ENCODE measurements at regions not wholly inside any gene's neighbourhood (a gene's known extent, or its start where the extent isn't known, plus 50 kb on each side); places are given as distances from the start of the nearest gene placed in this dataset.

DNA sequence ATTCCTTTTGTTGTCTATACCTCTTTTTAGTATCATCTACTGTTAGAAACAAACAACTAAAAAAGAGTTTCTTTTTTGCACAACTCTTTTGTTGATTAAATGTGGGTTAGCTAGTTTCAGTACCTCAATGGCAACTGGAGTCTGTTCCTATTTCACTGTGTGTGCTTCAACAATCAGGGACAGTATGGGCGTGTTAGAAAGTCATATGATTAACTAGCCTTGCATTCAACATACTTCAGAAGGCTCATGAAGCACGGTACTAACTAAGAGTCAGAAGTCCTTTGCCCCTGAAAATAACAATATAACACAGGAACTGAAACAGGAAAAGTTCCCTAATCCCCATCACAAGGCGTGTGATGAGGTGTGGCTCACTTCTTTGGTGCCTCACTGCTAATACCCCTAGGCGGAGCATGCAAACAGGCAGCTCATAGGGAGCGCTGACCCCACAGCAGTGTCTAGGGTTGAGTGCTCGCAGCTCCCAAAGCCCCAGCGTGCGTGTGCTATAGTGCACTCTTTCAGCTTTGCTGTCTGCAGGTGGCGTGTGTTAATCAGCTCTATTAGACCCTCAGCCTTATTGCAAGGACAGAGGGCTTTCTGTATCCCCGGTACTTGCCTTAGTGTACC, 203.1 kb upstream of the NDST3 start:
- no peak for DNase-seq (ENCODE audit: low read depth)
- TF ChIP-seq, protein P1, sequence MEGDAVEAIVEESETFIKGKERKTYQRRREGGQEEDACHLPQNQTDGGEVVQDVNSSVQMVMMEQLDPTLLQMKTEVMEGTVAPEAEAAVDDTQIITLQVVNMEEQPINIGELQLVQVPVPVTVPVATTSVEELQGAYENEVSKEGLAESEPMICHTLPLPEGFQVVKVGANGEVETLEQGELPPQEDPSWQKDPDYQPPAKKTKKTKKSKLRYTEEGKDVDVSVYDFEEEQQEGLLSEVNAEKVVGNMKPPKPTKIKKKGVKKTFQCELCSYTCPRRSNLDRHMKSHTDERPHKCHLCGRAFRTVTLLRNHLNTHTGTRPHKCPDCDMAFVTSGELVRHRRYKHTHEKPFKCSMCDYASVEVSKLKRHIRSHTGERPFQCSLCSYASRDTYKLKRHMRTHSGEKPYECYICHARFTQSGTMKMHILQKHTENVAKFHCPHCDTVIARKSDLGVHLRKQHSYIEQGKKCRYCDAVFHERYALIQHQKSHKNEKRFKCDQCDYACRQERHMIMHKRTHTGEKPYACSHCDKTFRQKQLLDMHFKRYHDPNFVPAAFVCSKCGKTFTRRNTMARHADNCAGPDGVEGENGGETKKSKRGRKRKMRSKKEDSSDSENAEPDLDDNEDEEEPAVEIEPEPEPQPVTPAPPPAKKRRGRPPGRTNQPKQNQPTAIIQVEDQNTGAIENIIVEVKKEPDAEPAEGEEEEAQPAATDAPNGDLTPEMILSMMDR (conservative IDR thresholded peaks at IDR 0.05; ENCODE audit: low read length), result no peak
- no peak overlapping the region for H3K4me3 ChIP-seq (ENCODE audit: low read length)

DNA sequence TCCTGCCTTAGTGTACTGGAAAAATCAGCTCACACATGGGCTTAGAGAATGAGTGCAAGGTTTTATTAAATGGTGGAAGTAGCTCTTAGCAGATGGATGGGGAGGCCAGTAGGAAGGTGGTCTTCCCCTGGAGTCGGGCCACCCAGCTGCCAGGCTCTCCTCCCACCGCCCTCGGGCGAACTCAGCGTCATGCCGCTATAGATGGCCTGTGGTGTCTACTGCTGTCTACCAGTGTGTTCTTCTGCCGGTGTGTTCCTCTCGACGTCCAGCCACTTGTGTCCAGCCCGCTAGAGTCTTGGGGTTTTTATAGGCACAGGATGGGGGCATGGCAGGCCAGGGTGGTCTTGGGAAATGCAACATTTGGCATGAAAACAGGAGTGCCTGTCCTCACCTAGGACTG, 198.7 kb upstream of the NDST3 start:
- TF ChIP-seq, protein P1 (conservative IDR thresholded peaks at IDR 0.05; ENCODE audit: low read length), result no peak
- no peak overlapping the region for H3K4me3 ChIP-seq (ENCODE audit: low read length)

DNA sequence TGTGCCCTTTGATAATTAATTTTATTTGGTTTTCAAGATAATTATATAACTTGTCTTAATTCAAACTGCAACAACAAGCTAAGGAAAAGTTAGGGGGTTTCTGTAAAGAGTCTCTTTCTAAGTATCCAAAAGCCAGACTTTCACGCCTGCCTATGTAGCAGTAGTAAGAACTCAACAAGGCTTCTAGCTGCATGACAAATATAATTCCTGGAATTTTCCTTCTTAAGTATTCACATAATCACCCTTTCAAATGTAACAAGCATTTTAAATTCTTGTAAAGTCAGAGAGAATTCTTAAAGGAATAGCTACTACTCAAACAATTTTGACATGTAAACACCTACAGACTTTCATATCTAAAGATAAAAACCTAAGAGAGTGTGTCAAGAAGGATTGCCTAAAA, 189.7 kb upstream of the NDST3 start:
- DNase-seq (ENCODE audit: low read depth), result no peak
- H3K4me3 ChIP-seq (ENCODE audit: low read length), result no peak overlapping the region
- TF ChIP-seq, protein P1 (conservative IDR thresholded peaks at IDR 0.05; ENCODE audit: low read length), result no peak

More for the DNA sequence above, 198.7 kb upstream of the NDST3 start:
- DNase-seq (ENCODE audit: low read depth), result no peak

DNA sequence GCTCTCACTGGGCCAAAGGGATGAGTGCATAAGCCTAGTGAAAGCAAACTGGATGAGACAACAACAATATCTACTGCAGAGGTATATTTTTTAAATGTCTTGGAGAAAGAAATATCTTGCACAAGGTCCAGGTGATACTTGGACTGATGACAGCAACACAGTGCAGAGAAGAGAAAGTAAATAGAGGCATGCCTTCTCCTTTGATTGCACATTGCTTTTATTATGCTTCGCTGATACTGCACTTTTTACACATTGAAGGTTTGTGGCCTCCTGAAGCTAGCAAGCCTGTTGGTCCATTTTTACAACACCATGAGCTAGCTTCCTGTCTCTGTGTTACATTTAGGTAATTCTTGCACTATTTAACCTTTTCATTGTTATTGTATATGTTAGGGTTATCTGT, 189.0 kb upstream of the NDST3 start:
- TF ChIP-seq, protein P1 (conservative IDR thresholded peaks at IDR 0.05; ENCODE audit: low read length), result no peak
- H3K4me3 ChIP-seq (ENCODE audit: low read length), result no peak overlapping the region
- DNase-seq (ENCODE audit: low read depth), result no peak

DNA sequence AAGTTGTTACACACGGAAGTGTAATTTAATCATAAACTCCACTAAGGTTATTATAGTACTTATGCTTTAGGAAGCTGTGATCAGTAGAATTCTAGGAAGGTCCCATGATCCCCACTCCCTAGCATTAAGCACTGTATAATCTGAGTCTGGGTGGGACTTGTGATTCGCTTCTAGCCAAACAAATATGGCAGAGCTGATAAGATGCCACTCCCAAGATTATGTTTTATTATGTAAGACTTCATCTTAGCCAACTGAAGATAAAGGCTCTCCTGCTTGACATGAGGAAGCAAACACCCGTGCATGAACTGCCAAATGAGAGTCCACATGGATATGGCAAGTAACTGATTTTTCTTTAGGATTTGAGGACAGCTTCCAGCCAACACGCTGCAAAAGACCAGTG, 186.4 kb upstream of the NDST3 start:
- TF ChIP-seq, protein P1 (conservative IDR thresholded peaks at IDR 0.05; ENCODE audit: low read length), result no peak
- no peak overlapping the region for H3K4me3 ChIP-seq (ENCODE audit: low read length)
- no peak for DNase-seq (ENCODE audit: low read depth)

DNA sequence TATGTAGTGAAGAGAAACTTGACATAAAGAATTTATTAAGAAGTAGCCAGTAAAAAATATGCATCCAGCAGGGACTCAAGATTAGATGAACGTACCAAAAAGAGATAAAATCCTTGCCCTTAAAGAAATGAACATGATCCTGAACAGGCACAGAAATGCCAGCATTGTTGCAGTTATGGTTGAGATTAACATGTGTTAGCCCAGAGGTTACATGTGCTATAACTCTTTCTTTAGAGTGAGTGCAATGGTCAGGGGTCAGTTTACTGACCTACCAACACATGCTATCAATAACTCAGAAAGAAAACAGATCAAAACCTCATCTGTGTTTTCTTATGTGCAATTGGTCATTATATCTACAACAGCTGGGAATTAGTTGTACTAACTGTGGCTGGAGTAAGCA, 166.1 kb upstream of the NDST3 start:
- DNase-seq (ENCODE audit: low read depth), result no peak
- TF ChIP-seq, protein P1 (conservative IDR thresholded peaks at IDR 0.05; ENCODE audit: low read length), result no peak
- no peak overlapping the region for H3K4me3 ChIP-seq (ENCODE audit: low read length)

DNA sequence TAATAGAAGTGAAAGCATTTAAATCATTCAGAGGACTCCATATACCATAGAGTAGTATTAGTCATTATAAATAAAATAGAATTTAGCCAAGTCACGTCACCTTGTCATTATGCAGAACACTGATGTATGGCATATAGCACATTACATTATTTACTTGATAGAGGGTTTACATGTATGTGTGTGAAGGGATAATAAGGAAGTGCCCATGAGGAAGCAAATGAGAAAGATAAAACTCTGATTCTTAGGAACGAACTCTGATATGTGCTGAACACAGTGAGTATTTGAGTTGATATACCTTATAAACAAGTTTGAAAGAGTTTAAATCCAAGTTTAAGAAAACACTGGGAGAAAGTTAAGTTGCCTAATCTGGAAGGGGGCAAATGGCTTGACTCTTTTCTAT, 160.5 kb upstream of the NDST3 start:
- DNase-seq (ENCODE audit: low read depth), result no peak
- TF ChIP-seq, protein P1 (conservative IDR thresholded peaks at IDR 0.05; ENCODE audit: low read length), result no peak

More for the DNA sequence above, 160.5 kb upstream of the NDST3 start:
- no peak overlapping the region for H3K4me3 ChIP-seq (ENCODE audit: low read length)
